ENCODE measurements at regions not wholly inside any gene's neighbourhood (a gene's known extent, or its start where the extent isn't known, plus 50 kb on each side); places are given as distances from the start of the nearest gene placed in this dataset.

DNA sequence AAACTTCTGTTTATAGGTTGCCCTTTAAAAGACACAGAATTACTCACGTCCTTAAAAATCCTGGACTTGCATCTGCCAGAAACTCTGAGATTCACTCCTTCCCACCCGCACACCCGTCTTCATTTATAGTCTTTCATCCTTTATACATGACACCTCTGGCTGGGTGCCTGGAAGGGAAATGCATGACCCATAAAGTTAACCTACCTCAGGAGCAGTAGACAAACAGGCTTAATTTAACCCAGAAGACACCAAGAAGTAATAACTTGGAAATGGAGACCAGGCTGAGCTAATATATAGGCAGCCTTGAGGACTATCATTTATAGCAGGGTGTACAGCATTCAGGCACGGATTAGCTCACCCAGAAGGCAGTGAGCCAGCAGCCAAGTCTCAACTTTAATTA, 429.0 kb upstream of the NRSN1 start:
- TF ChIP-seq CTCF (IDR thresholded peaks at IDR 0.05), result no peak
- no peak for TF ChIP-seq EZH2 (IDR thresholded peaks at IDR 0.05)

Data from neural progenitor cell (in vitro differentiated cells).